Keratinocyte (primary cell): ENCODE measurements at regions not wholly inside any gene's neighbourhood (a gene's known extent, or its start where the extent isn't known, plus 50 kb on each side); places are given as distances from the start of the nearest gene placed in this dataset.
A peak's percentile ranks its signal among the peaks of the same experiment; 100 is the strongest.

Experiments
- DNase-seq: peaks from one replicate; pipeline ENCODE4 v3.0.0-alpha.2; 2011; ENCODE audit warnings: low read depth, missing footprints, low spot score
- FAIRE-seq: peaks from 2 replicates; lab custom pipeline; 2011; peaks lifted over from hg19 to GRCh38; lab: Jason Lieb, UNC
- H2AFZ ChIP-seq: 2 replicates; pipeline ENCODE4 v1.6.0; 2012; ENCODE audit warnings: low read length, control low read depth, inconsistent platforms; ENCODE audit not compliant: control insufficient read depth
- H3K27ac ChIP-seq: 2 replicates; pipeline ENCODE4 v1.5.1; 2011; ENCODE audit warnings: low read length; ENCODE audit not compliant: control insufficient read depth, insufficient read depth
- H3K27me3 ChIP-seq: 3 replicates; pipeline ENCODE4 v1.6.0; 2011; ENCODE audit warnings: low read length; ENCODE audit not compliant: control insufficient read depth, insufficient read depth; ENCODE audit errors: extremely low read depth
- H3K36me3 ChIP-seq, 2 experiments: 2 replicates in 1 of 2; 3 replicates in 1 of 2; pipeline ENCODE4 v1.5.1; 2011; ENCODE audit warnings: low read length in 2 of 2, mild to moderate bottlenecking in 1 of 2; ENCODE audit not compliant: control insufficient read depth in 2 of 2, insufficient read depth in 2 of 2; ENCODE audit errors: extremely low read depth in 1 of 2
- H3K4me1 ChIP-seq: 3 replicates; pipeline ENCODE4 v1.5.1; 2011; ENCODE audit warnings: low read length; ENCODE audit not compliant: control insufficient read depth, insufficient read depth; ENCODE audit errors: extremely low read depth
- H3K4me2 ChIP-seq: 3 replicates; pipeline ENCODE4 v1.6.0; 2011; ENCODE audit warnings: low read depth, low read length; ENCODE audit not compliant: control insufficient read depth, insufficient read depth; ENCODE audit errors: extremely low read depth
- H3K4me3 ChIP-seq, 3 experiments: fragments of 200-600 bp in 1 of 3; sonication (generic) in 1 of 3; 2 replicates in 2 of 3; 3 replicates in 1 of 3; pipeline ENCODE4 v1.5.1; 2011 to 2016; ENCODE audit warnings: low read length in 3 of 3, mild to moderate bottlenecking in 3 of 3, control low read depth in 2 of 3, inconsistent platforms in 1 of 3, low read depth in 1 of 3, mixed read lengths in 1 of 3, mixed run types in 1 of 3, moderate library complexity in 1 of 3; ENCODE audit not compliant: control insufficient read depth in 2 of 3, insufficient read depth in 2 of 3; ENCODE audit errors: extremely low read depth in 1 of 3
- H3K79me2 ChIP-seq: 2 replicates; pipeline ENCODE4 v1.6.0; 2012; ENCODE audit warnings: low read length; ENCODE audit not compliant: control insufficient read depth, insufficient read depth
- H3K9ac ChIP-seq: 3 replicates; pipeline ENCODE4 v1.6.0; 2011; ENCODE audit warnings: low read length; ENCODE audit not compliant: control insufficient read depth, insufficient read depth; ENCODE audit errors: extremely low read depth
- H3K9me1 ChIP-seq: 3 replicates; pipeline ENCODE4 v1.6.0; 2011; ENCODE audit warnings: low read length; ENCODE audit not compliant: control insufficient read depth, insufficient read depth; ENCODE audit errors: extremely low read depth
- H3K9me3 ChIP-seq: 2 replicates; pipeline ENCODE4 v1.5.1; 2012; ENCODE audit warnings: low read depth, low read length; ENCODE audit not compliant: control insufficient read depth
- H4K20me1 ChIP-seq: 3 replicates; pipeline ENCODE4 v1.6.0; 2011; ENCODE audit warnings: low read length; ENCODE audit not compliant: control insufficient read depth, insufficient read depth; ENCODE audit errors: extremely low read depth
- EZH2 ChIP-seq: IDR thresholded peaks from one replicate; pipeline ENCODE4 v1.6.1; 2012; ENCODE audit warnings: inconsistent platforms, mild to moderate bottlenecking, low read length, moderate library complexity
- dilution Hi-C: fragments of 300-500 bp; cut with MboI; formaldehyde crosslinking; loops from one replicate; pipeline ENCODE4 v1.7.0; 2020; ENCODE audit warnings: low sequenced_read_pairs; ENCODE audit not compliant: extremely low pct_ligation_motif_present
- TF ChIP-seq, protein P1 (sequence below), 3 experiments: IDR thresholded peaks in 1 of 3; conservative IDR thresholded peaks in 1 of 3; optimal IDR thresholded peaks in 1 of 3; 2 replicates in 2 of 3; 3 replicates in 1 of 3; pipeline versions ENCODE3 to v1.5.1; 2011; ENCODE audit warnings: low read length in 3 of 3, mild to moderate bottlenecking in 3 of 3, moderate library complexity in 2 of 3, control low read depth in 1 of 3, inconsistent platforms in 1 of 3; ENCODE audit not compliant: insufficient read depth in 2 of 3; ENCODE audit errors: extremely low read depth in 1 of 3

DNA sequence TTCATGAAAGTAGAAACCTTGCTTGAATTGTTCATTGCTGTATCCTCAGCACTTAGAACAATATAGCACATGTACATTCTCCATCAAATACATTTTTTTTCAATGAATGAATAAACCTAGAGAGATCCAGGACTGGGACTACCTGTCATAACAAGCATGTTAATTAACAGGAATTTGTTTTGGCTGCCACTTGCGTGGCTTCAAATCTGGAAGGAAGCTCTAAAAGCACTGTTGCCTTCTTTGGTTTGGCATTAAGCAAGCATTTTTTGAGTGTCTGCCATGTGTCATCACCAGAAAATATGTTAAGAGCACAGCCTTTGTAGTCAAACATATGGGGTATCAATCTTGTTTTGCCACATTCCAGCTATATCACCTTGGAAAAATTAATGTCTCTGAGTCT is 131.9 kb upstream of the BACH2 start:
- DNase-seq = peak; percentile 66
- no peak for TF ChIP-seq EZH2
- dilution Hi-C loops = no loop called here
- no peak overlapping the region for H3K27ac ChIP-seq
- no peak overlapping the region for H3K9ac ChIP-seq
- peaks cover 6% of the 10 kb centered on the region for H3K9me3 ChIP-seq
- H3K4me3 ChIP-seq = no peak overlapping the region
- H3K4me1 ChIP-seq = peaks cover 4% of the 10 kb centered on the region
- H3K36me3 ChIP-seq = no peaks in the 10 kb centered on the region
- H2AFZ ChIP-seq = no peak overlapping the region
- H3K79me2 ChIP-seq = no peaks in the 10 kb centered on the region
- peak; percentile 87 for FAIRE-seq
- H3K4me2 ChIP-seq = no peak overlapping the region
- no peaks in the 10 kb centered on the region for H3K27me3 ChIP-seq
- no peaks in the 10 kb centered on the region for H3K9me1 ChIP-seq
- no peaks in the 10 kb centered on the region for H4K20me1 ChIP-seq

DNA sequence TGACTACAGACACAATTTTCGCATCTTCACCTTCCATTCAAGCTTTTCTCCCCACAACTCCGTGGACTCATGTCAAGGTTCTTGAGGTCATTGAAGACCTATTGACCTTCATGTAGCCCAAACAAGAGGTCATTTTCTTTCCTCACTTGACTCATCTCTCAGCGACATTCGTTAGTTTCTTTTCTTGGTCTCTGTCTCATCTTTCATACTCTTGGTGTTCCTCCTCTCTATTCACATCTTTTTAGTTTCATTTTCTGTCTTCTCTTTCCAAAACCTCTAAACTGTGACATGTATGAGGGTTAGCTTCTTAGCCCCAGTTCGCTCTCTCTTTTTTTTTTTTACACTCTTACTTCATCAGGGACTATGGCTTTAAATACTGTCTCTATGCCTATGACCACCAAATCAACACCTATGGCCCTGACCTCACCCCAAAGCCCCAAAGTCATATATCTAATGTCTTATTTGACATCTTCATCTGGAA is 128.6 kb upstream of the BACH2 start:
- H3K9ac ChIP-seq = no peak overlapping the region
- H4K20me1 ChIP-seq = no peaks in the 10 kb centered on the region
- H3K36me3 ChIP-seq = no peaks in the 10 kb centered on the region
- no peaks in the 10 kb centered on the region for H3K9me1 ChIP-seq
- H3K27ac ChIP-seq = no peak overlapping the region
- H3K79me2 ChIP-seq = no peaks in the 10 kb centered on the region
- no peak overlapping the region for H3K4me3 ChIP-seq
- no peaks in the 10 kb centered on the region for H3K27me3 ChIP-seq
- no peak overlapping the region for H2AFZ ChIP-seq
- H3K9me3 ChIP-seq = peaks cover 4% of the 10 kb centered on the region
- DNase-seq = no peak
- dilution Hi-C loops = no loop called here
- H3K4me1 ChIP-seq = no peaks in the 10 kb centered on the region
- TF ChIP-seq, protein P1, sequence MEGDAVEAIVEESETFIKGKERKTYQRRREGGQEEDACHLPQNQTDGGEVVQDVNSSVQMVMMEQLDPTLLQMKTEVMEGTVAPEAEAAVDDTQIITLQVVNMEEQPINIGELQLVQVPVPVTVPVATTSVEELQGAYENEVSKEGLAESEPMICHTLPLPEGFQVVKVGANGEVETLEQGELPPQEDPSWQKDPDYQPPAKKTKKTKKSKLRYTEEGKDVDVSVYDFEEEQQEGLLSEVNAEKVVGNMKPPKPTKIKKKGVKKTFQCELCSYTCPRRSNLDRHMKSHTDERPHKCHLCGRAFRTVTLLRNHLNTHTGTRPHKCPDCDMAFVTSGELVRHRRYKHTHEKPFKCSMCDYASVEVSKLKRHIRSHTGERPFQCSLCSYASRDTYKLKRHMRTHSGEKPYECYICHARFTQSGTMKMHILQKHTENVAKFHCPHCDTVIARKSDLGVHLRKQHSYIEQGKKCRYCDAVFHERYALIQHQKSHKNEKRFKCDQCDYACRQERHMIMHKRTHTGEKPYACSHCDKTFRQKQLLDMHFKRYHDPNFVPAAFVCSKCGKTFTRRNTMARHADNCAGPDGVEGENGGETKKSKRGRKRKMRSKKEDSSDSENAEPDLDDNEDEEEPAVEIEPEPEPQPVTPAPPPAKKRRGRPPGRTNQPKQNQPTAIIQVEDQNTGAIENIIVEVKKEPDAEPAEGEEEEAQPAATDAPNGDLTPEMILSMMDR (optimal IDR thresholded peaks at IDR 0.05 in 1 of 3, IDR thresholded peaks at IDR 0.05 in 1 of 3, conservative IDR thresholded peaks at IDR 0.05 in 1 of 3; ENCODE audit: extremely low read depth in 1 of 3, insufficient read depth in 2 of 3, low read length in 3 of 3) = no peak
- TF ChIP-seq EZH2 = no peak
- H3K4me2 ChIP-seq = no peak overlapping the region
- no peak for FAIRE-seq

DNA sequence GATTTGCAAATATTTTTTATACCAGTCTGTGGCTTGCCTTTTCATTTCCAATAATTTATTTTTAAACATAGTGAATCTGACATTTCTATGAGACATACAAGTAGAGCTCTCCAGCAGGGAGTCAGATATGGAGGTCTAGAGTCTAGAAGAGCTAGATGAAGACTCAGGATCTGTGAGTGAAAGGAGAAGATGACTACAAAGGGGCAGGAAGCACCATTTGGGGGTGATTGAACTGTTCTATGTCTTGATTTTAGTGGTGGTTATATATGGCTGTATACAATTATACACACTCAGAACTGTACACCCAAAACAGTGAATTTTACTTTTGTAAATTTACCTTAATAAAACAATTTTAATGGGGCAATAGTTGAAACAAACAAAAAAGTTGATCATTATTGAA is 127.9 kb upstream of the BACH2 start:
- H3K9me3 ChIP-seq = peaks cover 4% of the 10 kb centered on the region
- TF ChIP-seq EZH2 = no peak
- TF ChIP-seq, protein P1 (optimal IDR thresholded peaks at IDR 0.05 in 1 of 3, IDR thresholded peaks at IDR 0.05 in 1 of 3, conservative IDR thresholded peaks at IDR 0.05 in 1 of 3; ENCODE audit: extremely low read depth in 1 of 3, insufficient read depth in 2 of 3, low read length in 3 of 3) = no peak
- DNase-seq (no peak), FAIRE-seq (no peak)
- dilution Hi-C loops = no loop called here
- no peak overlapping the region for H3K4me3 ChIP-seq
- no peaks in the 10 kb centered on the region for H4K20me1 ChIP-seq
- H3K4me1 ChIP-seq = no peaks in the 10 kb centered on the region
- no peak overlapping the region for H2AFZ ChIP-seq
- H3K27ac ChIP-seq = no peak overlapping the region
- H3K27me3 ChIP-seq = no peaks in the 10 kb centered on the region
- H3K79me2 ChIP-seq = no peaks in the 10 kb centered on the region
- H3K36me3 ChIP-seq = no peaks in the 10 kb centered on the region
- H3K9ac ChIP-seq = no peak overlapping the region
- no peaks in the 10 kb centered on the region for H3K9me1 ChIP-seq
- H3K4me2 ChIP-seq = no peak overlapping the region
